GM18519 (cell line): ENCODE measurements at regions not wholly inside any gene's neighbourhood (a gene's known extent, or its start where the extent isn't known, plus 50 kb on each side); places are given as distances from the start of the nearest gene placed in this dataset.

ENCODE experiments used
- ATAC-seq: cut with Tn5 transposase; IDR thresholded peaks from one replicate; pipeline ENCODE4 v1.9.1; 2021; ENCODE audit warnings: mild to moderate bottlenecking, moderate library complexity; ENCODE audit not compliant: unreplicated experiment, low FRiP score

DNA sequence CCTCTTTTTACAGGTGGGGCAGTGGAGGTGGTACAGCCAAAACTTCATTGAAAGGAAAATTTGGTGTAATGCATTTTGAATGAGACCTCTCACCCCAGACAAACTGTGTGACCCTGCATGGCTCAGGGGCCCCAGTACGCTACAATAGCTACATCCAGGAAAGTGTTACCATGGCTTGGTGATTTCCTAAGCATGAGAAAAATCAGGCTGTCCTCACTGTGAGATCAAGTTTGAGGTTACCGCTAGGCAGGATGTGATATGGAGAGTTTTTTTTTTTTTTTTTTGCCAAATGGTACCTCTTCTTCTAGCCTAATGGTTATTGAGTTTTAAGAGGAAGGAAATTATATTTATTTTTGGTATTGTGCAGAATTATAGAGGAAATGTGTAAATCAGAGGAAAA, 305.3 kb downstream of the CD83 start:
- no peak for ATAC-seq

DNA sequence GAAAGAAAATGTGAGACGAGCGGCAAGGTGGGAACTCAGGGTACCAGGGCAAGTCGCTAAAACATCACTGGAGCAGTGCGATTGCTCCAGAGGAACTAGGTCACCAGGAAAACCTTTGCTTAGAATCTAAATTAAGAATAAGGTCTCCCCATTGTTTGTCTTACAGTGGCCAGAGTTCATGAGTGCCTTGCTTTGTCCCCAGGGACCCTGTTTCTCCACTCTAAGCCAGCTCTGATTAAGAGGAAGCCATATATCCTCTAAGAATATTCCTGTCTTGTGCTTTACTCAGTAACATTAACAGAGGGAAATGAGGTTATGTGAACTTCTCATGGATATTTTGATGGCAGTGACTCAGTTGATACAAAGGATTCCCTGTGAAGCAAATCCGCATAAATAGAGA, 305.8 kb downstream of the CD83 start:
- no peak for ATAC-seq

DNA sequence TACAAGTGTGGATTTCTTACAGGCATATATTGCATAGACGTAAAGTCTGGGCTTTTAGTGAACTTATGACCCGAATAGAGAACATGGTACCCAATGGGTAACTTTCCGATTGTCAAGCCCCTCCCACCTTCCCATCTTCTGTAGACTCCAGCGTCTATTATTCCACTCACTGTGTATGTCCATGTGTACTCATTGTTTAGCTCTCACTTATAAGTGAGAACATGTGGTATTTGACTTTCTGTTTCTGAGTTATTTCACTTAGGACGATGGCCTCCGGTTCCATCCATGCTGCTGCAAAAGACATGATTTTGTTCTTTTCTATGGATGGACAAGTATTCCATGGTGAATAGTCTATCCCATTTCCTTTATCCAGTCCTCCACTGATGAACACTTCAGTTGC, 306.4 kb downstream of the CD83 start:
- ATAC-seq: no peak

DNA sequence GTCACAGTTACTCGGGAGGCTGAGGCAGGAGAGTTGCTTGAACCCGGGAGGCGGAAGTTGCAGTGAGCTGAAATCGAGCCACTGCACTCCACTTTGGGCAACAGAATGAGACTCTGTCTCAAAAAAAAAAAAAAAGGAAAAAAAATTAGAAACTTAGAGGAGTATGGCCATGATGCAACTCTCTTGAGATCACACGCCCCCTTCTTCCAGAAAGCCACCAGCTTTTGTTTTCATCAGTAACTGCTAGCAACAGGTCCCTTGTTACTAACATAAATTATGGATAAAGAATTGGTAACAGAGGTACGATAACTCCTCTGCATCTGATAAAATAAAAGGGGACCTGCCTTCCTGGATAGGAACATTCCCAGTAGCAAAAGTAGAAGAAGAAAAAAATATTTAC, 308.2 kb downstream of the CD83 start:
- ATAC-seq: no peak

DNA sequence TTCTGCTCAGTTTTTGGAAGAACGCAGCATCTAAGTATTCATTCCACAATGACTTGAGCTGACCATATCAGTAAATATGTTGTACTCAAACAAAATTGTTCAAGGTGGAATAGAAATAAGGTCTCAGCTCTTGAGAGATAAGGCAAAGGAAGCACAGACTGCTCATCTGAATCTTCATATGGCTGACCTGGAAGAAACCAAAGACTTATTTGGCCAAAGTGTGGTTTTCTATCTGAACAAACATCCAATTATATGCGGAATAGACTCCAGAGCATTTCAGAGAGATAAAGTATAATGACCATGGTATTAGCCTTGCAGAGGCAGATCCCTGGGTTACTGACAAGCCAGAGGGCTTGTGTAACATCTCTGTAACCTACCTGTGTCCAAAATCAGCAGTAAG, 308.7 kb downstream of the CD83 start:
- ATAC-seq: no peak

DNA sequence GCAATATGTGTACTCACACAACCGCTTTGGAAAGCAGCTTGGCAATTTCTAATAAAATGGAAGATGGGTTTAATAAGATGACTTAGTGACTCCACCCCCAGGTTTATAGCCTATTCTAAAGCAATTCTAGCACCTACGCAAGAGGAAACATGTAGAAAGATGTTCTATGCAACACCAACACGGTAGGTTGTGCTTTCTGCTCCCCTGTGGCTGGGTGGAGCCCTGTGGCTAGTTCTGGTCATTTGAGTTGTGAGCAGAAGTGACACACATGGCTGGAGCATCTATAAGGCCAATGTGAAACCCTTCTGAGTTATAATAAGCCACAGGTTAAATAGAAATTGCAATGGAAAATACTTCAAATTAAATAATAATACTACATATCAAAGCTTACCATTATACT, 310.7 kb downstream of the CD83 start:
- no peak for ATAC-seq

DNA sequence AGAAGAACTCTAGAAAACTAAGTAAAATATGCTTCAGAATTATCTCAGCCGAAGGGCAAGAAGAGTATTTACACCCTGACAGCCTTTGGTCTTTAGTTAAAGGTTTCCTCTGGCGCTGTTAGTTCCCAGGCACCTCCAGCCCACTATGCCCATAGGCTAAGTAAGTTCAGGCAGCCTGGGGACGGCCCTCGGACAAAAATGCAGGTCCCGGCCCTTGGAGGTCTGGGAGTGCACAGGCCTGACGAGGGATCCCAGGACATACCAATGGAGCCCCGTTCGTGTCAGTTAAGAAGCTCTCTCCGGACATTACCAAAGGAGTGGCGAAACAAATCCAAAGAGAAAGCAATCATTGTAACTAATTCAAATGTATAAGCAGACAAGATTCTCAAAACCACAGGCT, 311.8 kb downstream of the CD83 start:
- no peak for ATAC-seq

DNA sequence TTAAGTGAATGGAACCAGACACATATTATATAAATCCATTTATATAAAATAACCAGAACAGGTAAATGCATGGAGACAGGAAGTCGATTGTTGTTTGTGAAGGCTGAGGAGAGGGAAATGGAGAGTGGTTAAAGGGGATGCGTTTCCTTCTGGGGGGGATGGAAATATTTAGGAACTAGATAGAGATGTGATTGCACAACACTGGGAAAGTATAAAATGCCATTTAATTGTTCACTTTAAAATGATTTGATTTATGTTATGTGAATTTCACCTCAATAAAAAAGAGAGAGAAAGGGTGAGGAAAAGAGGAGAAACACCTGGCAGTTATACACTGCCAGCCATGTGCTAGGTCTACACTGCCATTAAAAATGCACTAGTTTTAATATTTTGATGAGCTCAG, 312.6 kb downstream of the CD83 start:
- ATAC-seq: no peak

DNA sequence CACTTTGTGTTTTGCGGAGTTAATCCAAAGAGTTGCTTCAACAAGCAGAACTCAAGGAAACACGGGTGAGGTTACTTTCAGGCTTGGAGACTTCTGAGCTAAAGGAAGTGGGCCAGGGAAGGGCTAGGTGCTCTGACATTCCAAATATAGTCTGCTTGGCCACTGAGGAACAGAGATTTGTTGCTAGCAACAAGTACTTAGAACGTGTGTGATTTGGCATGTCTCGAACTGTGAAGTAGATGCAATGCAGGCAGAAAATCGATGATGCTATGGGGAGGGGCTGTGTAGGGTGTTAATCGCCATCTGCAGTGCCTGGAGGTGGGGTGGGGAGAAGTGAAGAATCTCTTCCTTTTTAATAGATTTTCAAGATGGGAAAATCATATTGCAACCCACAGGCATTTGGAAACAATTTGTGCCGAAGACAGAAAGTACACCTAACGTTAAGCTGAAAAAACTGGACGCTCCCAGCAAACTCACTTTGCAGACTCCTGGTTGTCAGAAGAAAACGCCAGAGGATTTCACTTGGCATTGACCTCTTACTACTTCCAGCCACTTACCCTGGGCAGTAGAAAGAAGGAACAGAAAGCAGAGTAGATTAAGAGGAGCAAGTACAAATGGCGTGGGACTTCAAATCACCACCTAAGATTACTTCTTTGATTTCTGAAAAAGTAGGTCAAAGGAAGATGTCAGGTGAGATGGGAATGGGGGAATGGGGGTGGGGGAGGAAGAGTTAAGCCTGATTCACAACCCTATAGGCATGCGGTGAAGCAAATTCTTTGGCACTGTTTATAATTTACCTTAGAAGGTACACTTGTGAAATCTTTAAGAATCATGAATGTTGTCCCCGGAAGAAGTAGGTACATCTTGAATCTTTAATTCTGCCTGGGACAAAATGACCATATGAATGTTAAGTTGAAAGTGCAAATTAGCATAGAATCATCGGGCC, 314.1 kb downstream of the CD83 start:
- no peak for ATAC-seq

DNA sequence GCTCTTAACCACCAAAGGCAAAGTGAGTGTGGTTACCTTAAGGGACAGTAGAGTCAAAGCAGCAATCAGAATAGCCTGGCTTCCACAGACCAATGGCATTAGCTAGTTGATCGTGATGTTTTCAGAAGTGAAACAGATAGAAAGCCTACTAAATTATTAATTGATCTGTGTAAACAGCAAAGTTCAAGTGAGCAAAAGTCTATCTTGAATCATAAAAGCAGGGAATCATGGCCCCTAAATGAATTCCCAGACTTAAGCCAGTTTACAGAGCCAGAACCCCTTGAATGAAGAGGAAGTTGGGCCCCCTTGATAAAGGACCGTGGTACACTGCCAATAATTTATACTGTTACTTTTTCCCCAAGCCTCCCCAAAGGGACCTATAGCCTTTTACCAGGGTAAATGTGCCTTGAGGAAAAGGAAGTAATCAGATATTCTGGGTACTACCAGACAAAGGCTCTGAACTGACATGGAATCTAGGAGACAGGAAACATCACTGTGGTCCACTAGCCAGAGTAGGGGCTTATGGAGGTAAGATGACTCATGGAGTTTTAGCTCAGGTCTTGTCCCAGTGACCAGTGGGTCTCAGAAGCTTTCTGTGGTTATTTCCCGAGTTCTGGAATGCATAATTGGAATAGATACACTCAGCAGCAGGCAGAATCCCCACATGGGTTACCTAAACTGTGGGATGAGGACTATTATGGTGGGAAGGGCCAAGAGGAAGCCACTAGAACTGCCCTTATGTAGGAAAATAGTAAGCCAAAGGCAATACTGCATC, 317.5 kb downstream of the CD83 start:
- ATAC-seq: no peak

DNA sequence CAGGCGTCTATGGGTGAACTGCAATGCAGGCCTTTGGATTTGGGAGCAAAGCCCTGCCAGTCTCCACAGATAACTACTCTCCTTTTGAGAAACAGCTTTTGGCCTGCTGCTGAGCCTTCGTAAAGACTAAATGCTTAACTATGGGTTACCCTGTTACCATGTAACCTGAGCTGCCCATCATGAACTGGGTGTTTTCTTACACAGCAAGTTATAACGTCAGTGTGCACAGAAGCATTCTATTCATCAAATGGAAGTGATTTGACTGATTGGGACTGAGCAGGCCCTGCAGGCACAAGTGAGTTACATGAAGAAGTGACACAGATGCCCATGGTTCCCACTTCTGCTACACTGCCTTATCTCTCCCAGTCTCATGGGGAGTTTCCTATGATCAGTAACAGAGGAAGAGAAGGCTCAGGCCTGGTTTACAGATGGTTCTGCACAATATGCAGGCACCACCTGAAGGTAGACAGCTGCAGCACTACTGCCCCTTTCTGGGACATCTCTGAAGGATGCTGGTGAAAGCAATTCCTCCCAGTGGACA, 319.1 kb downstream of the CD83 start:
- no peak for ATAC-seq

DNA sequence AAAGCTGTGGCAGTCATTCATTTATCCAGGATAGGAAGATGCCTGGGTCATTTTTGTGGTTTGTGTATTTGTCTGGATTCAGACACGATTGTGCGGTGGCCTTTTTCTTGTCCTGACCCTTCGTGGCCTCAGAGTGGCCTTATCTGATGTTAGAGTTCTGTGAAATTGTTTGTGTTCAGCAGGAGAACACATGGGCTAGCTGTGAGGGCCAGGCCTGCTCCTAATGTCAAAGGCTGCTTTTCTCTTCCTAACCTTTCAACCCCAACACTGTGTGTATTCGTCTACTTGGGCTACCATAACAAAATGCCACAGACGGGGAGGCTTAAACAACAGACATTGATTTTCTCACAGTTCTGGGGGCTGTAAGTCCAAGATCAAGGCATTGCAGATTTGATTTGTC, 321.8 kb downstream of the CD83 start:
- no peak for ATAC-seq

DNA sequence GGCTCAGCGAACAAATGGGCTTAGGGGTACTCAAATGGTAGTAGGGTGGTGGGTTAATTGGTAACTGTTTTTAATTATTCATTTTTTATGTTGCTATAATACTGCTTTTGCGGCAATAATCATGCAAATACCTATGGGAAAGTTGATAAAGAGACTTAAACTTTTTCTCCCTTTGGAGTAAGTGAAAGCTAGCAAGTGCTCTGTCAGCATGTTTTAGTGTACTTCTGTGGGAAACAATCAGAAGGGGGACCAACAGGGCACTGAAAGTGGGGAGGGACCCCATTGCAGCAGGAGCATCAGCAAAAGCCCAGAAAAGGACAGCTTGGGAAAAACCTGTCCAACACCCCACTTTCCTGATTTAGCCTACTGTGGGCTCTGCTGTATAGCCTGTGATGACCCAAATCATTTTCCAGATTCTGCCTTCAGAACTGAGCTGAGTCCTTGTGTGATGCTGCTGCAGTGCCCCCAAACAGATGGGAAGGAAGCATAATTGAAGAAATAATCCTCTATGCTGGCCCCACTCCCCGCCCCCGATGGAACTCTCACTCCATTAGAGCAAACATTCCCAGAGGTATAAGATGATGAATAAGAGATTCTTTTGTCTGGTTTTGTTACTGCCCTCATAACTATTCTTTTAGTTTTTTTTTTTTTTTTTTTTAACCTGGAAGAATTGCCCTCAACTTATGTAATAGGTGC, 322.8 kb downstream of the CD83 start:
- ATAC-seq: no peak

DNA sequence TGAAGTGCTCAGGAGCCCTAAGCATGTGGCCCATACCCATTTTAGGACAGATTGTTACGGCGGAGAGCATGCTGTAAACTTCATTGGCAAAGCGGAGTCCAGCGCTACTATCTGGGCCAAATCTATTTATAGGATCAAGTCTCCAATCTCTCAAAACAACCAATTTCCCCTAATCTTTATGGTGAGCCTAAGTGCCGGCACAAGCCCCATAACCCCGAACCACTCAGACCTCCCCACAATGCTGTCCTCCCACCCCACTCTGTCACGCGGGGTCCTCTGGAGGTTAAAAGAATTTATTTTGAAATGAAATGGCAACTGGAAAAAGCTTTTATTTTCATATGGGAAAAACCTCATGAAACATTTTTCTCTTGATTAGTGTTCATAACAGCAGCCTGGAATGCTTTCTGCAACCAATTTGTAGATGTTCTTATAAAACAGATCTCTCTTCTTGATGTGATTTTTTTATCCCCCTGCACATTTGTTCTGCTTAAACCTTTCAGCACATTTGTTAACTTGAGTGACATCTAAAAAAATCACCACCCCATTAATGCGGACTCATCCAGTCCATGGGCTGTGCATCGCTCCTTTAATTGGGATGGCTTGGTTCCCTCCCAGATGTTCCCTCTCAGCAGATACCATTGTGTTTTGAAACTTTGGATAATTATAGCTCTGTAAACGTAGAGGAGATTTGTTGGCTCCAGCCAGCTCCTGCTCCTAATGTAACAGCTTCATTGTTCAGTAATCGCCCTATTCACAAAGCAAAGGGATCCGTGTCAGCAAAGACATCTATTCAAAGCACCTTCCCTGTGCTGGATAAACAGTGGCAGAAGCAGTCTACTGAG, 323.6 kb downstream of the CD83 start:
- ATAC-seq: no peak

DNA sequence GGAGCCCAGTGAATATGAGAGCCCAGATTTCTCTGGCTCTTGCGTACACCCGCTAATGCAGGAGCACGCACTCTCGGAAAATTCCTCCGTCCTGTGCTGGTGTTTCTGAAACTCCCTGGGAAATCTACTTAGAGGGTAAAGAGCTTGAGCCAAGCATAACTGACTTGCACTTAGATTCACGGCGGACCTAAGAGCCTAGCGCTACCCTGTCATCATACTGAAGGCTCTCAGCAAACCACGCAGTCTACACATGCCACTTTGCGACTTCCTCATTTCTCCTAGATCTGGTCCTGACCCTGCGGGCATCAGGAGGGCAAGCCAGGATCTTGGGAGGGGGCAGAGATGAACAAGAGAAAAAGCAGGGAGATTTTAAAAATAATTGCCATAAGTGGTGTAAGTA, 324.7 kb downstream of the CD83 start:
- ATAC-seq: no peak

DNA sequence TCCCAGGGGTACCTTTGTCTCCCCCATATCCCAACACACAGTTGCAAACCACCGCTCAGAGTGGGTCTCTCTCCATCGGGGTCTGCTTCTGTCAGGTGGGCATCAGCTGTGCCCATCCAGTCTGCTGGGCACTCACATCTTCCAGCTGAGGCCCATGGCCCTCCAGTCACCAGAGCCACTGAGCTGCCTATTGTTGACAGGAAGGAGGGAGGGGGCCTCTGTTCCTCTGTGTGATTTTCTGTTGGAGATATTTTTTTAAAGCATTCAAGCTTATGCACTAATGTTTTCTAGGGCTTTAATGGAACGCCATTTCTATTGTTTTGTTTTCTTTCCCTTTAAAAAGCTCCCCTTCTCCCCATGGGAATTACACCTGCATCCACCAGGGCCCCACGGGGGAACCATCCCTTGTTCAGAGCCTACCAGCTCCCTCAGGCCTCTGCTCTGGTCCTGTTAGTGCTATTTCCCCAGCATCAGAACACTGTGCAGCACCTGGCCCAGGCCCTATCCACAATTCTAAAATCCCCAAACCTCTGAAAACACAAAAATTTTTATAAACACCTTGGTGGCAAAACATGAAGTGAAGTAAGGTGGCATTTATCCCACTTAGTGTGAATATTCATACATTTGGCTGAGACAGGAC, 326.2 kb downstream of the CD83 start:
- no peak for ATAC-seq

DNA sequence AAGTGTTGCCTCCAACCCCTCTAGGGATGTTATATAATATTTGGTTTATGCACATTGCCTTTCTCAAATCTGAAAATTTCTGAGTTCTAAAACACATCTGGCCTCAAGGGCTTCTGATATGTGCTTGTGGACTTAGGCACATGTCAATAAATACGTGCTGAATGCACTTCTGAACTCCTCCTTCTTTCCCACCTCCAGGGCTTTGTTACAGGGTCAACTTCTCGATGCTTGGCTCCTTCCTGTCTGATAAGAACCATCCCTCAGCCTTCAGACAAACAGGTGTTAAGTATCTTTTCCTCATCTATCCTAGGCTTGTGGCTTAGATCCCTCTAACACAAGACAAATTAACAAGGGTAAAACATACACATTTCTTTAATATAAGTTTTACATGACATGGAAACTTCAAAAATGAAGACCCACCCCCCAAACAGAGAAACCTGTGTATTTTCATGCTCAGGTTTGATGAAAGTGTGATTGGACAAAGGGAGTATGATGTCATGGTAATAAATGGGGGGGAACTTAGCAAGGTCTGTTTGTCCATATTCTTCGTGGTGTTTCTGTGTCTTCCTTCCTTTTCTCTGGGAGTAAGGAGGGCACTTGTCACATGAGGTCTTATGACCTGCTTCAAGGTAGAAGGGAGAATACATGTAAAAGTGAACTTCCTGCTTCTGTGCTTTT, 326.9 kb downstream of the CD83 start:
- ATAC-seq: no peak

DNA sequence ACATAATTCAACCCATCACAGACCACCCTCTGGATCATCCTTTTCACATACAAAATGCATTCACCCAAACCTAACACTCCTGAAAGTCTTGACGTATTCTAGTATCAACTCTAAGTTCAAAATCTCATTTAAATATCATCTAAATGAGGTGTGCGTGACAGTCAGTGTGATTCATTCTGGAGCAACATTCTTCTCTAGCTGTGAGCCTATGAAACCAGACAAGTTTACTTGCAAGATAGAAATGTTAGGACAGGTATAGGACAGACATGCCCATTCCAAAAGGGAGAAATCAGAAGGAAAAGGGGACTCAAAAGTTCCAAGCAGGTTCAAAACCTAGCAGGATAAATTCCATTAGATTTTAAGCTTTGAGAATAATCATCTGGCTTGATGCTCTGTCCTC, 329.7 kb downstream of the CD83 start:
- no peak for ATAC-seq

DNA sequence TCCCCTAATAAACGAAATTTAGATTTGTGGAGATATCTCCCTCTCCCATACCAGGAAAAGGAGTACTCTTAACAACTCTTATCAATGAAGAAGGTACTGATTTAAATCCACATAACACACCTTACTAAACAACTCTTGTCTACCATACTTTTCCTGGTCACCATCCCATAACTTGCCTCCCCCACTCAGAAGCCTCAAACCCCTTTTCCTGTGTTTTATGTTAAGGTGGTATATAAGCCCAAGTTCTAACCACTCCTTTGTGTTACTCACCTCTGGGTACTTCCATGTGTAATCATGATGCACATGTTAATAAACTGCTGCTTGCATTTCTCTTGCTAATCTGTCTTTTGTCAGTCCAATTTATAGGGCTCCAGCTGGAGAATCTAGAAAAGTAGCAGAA, 330.7 kb downstream of the CD83 start:
- no peak for ATAC-seq
